ENCODE measurements at regions not wholly inside any gene's neighbourhood (a gene's known extent, or its start where the extent isn't known, plus 50 kb on each side); places are given as distances from the start of the nearest gene placed in this dataset.

- no peaks in the 10 kb centered on the region for H3K9me3 ChIP-seq (ENCODE audit: control insufficient read depth, low read length)
- H3K36me3 ChIP-seq (ENCODE audit: control insufficient read depth, insufficient read depth, low read length, severe bottlenecking) = no peaks in the 10 kb centered on the region
- H3K4me1 ChIP-seq (ENCODE audit: control insufficient read depth, insufficient read depth, low read length) = peaks cover under 1% of the 10 kb centered on the region
Measured at GRCh38 chr14:54129850-54130640, 173.4 kb upstream of the BMP4 start.

GRCh38 chr14:54132496-54132895 lies 175.9 kb upstream of the BMP4 start:
- no peak overlapping the region for H3K9ac ChIP-seq (ENCODE audit: low read length)
- H3K9me3 ChIP-seq (ENCODE audit: control insufficient read depth, low read length) = no peaks in the 10 kb centered on the region
- no peaks in the 10 kb centered on the region for H3K27me3 ChIP-seq (replicated peaks; ENCODE audit: control insufficient read depth, insufficient read depth, low read length)
- no peak for DNase-seq (ENCODE audit: low read depth)
- no peak overlapping the region for H3K4me3 ChIP-seq (ENCODE audit: low read length)
- H3K36me3 ChIP-seq (ENCODE audit: control insufficient read depth, insufficient read depth, low read length, severe bottlenecking) = no peaks in the 10 kb centered on the region
- H3K4me1 ChIP-seq (ENCODE audit: control insufficient read depth, insufficient read depth, low read length) = peaks cover 13% of the 10 kb centered on the region

More at GRCh38 chr14:54129850-54130640, 173.4 kb upstream of the BMP4 start:
- H3K9ac ChIP-seq (ENCODE audit: low read length) = no peak overlapping the region
- no peaks in the 10 kb centered on the region for H3K27me3 ChIP-seq (replicated peaks; ENCODE audit: control insufficient read depth, insufficient read depth, low read length)
- H3K4me3 ChIP-seq (ENCODE audit: low read length) = no peak overlapping the region
- peak; percentile 9 for DNase-seq (ENCODE audit: low read depth)

- peaks cover 13% of the 10 kb centered on the region for H3K4me1 ChIP-seq (ENCODE audit: control insufficient read depth, insufficient read depth, low read length)
- no peak overlapping the region for H3K9ac ChIP-seq (ENCODE audit: low read length)
- no peak overlapping the region for H3K4me3 ChIP-seq (ENCODE audit: low read length)
- H3K36me3 ChIP-seq (ENCODE audit: control insufficient read depth, insufficient read depth, low read length, severe bottlenecking) = no peaks in the 10 kb centered on the region
- no peaks in the 10 kb centered on the region for H3K9me3 ChIP-seq (ENCODE audit: control insufficient read depth, low read length)
- DNase-seq (ENCODE audit: low read depth) = peak; percentile 34
- no peaks in the 10 kb centered on the region for H3K27me3 ChIP-seq (replicated peaks; ENCODE audit: control insufficient read depth, insufficient read depth, low read length)
Measured at GRCh38 chr14:54133896-54134295, 177.3 kb upstream of the BMP4 start.

- Histone ChIP-seq H3K9me3 (ENCODE audit: control insufficient read depth, low read length) (no peaks in the 10 kb centered on the region), H3K36me3 (ENCODE audit: control insufficient read depth, insufficient read depth, low read length, severe bottlenecking) (no peaks in the 10 kb centered on the region), H3K4me1 (ENCODE audit: control insufficient read depth, insufficient read depth, low read length) (peaks cover 13% of the 10 kb centered on the region), H3K9ac (ENCODE audit: low read length) (peak overlapping the region; percentile 19), H3K4me3 (ENCODE audit: low read length) (peak overlapping the region; percentile 35), H3K27me3 (replicated peaks; ENCODE audit: control insufficient read depth, insufficient read depth, low read length) (no peaks in the 10 kb centered on the region)
- no peak for DNase-seq (ENCODE audit: low read depth)
Measured at GRCh38 chr14:54135804-54136280, 179.2 kb upstream of the BMP4 start.

GRCh38 chr14:54136894-54137613 lies 180.4 kb upstream of the BMP4 start:
- no peak overlapping the region for H3K4me3 ChIP-seq (ENCODE audit: low read length)
- H3K4me1 ChIP-seq (ENCODE audit: control insufficient read depth, insufficient read depth, low read length) = peaks cover 13% of the 10 kb centered on the region
- no peaks in the 10 kb centered on the region for H3K36me3 ChIP-seq (ENCODE audit: control insufficient read depth, insufficient read depth, low read length, severe bottlenecking)
- no peaks in the 10 kb centered on the region for H3K27me3 ChIP-seq (replicated peaks; ENCODE audit: control insufficient read depth, insufficient read depth, low read length)
- no peak overlapping the region for H3K9ac ChIP-seq (ENCODE audit: low read length)
- no peaks in the 10 kb centered on the region for H3K9me3 ChIP-seq (ENCODE audit: control insufficient read depth, low read length)
- DNase-seq (ENCODE audit: low read depth) = no peak

GRCh38 chr14:54137614-54137961 lies 181.0 kb upstream of the BMP4 start:
- DNase-seq (ENCODE audit: low read depth) = no peak
- Histone ChIP-seq H3K36me3 (ENCODE audit: control insufficient read depth, insufficient read depth, low read length, severe bottlenecking) (no peaks in the 10 kb centered on the region), H3K4me3 (ENCODE audit: low read length) (no peak overlapping the region), H3K4me1 (ENCODE audit: control insufficient read depth, insufficient read depth, low read length) (peaks cover 13% of the 10 kb centered on the region), H3K9me3 (ENCODE audit: control insufficient read depth, low read length) (no peaks in the 10 kb centered on the region), H3K9ac (ENCODE audit: low read length) (no peak overlapping the region), H3K27me3 (replicated peaks; ENCODE audit: control insufficient read depth, insufficient read depth, low read length) (peaks cover 1% of the 10 kb centered on the region)

- no peak overlapping the region for H3K4me3 ChIP-seq (ENCODE audit: low read length)
- no peak for DNase-seq (ENCODE audit: low read depth)
- no peak overlapping the region for H3K9ac ChIP-seq (ENCODE audit: low read length)
- H3K27me3 ChIP-seq (replicated peaks; ENCODE audit: control insufficient read depth, insufficient read depth, low read length) = peaks cover 4% of the 10 kb centered on the region
- no peaks in the 10 kb centered on the region for H3K9me3 ChIP-seq (ENCODE audit: control insufficient read depth, low read length)
- H3K36me3 ChIP-seq (ENCODE audit: control insufficient read depth, insufficient read depth, low read length, severe bottlenecking) = no peaks in the 10 kb centered on the region
- peaks cover 13% of the 10 kb centered on the region for H3K4me1 ChIP-seq (ENCODE audit: control insufficient read depth, insufficient read depth, low read length)
Measured at GRCh38 chr14:54138024-54138353, 181.4 kb upstream of the BMP4 start.

- peak; percentile 5 for DNase-seq (ENCODE audit: low read depth)
- no peak overlapping the region for H3K9ac ChIP-seq (ENCODE audit: low read length)
- H3K27me3 ChIP-seq (replicated peaks; ENCODE audit: control insufficient read depth, insufficient read depth, low read length) = peaks cover 4% of the 10 kb centered on the region
- no peaks in the 10 kb centered on the region for H3K9me3 ChIP-seq (ENCODE audit: control insufficient read depth, low read length)
- H3K36me3 ChIP-seq (ENCODE audit: control insufficient read depth, insufficient read depth, low read length, severe bottlenecking) = no peaks in the 10 kb centered on the region
- H3K4me1 ChIP-seq (ENCODE audit: control insufficient read depth, insufficient read depth, low read length) = peaks cover 13% of the 10 kb centered on the region
- H3K4me3 ChIP-seq (ENCODE audit: low read length) = no peak overlapping the region
Measured at GRCh38 chr14:54138354-54139038, 181.9 kb upstream of the BMP4 start.

- Histone ChIP-seq H3K36me3 (ENCODE audit: control insufficient read depth, insufficient read depth, low read length, severe bottlenecking) (no peaks in the 10 kb centered on the region), H3K4me1 (ENCODE audit: control insufficient read depth, insufficient read depth, low read length) (peaks cover 8% of the 10 kb centered on the region), H3K9me3 (ENCODE audit: control insufficient read depth, low read length) (no peaks in the 10 kb centered on the region), H3K9ac (ENCODE audit: low read length) (no peak overlapping the region), H3K4me3 (ENCODE audit: low read length) (no peak overlapping the region), H3K27me3 (replicated peaks; ENCODE audit: control insufficient read depth, insufficient read depth, low read length) (peaks cover 4% of the 10 kb centered on the region)
- DNase-seq (ENCODE audit: low read depth) = no peak
Measured at GRCh38 chr14:54140551-54140950, 183.9 kb upstream of the BMP4 start.

- Histone ChIP-seq H3K9me3 (ENCODE audit: control insufficient read depth, low read length) (peaks cover 29% of the 10 kb centered on the region), H3K4me3 (ENCODE audit: low read length) (no peak overlapping the region), H3K9ac (ENCODE audit: low read length) (no peak overlapping the region), H3K36me3 (ENCODE audit: control insufficient read depth, insufficient read depth, low read length, severe bottlenecking) (no peaks in the 10 kb centered on the region), H3K4me1 (ENCODE audit: control insufficient read depth, insufficient read depth, low read length) (no peaks in the 10 kb centered on the region), H3K27me3 (replicated peaks; ENCODE audit: control insufficient read depth, insufficient read depth, low read length) (peaks cover 4% of the 10 kb centered on the region)
- DNase-seq (ENCODE audit: low read depth) = no peak
Measured at GRCh38 chr14:54146601-54147000, 190.0 kb upstream of the BMP4 start.

GRCh38 chr14:54147282-54147681 lies 190.7 kb upstream of the BMP4 start:
- no peaks in the 10 kb centered on the region for H3K36me3 ChIP-seq (ENCODE audit: control insufficient read depth, insufficient read depth, low read length, severe bottlenecking)
- no peak overlapping the region for H3K4me3 ChIP-seq (ENCODE audit: low read length)
- peak; percentile 17 for DNase-seq (ENCODE audit: low read depth)
- peaks cover 4% of the 10 kb centered on the region for H3K27me3 ChIP-seq (replicated peaks; ENCODE audit: control insufficient read depth, insufficient read depth, low read length)
- no peaks in the 10 kb centered on the region for H3K4me1 ChIP-seq (ENCODE audit: control insufficient read depth, insufficient read depth, low read length)
- peaks cover 29% of the 10 kb centered on the region for H3K9me3 ChIP-seq (ENCODE audit: control insufficient read depth, low read length)
- no peak overlapping the region for H3K9ac ChIP-seq (ENCODE audit: low read length)
